ENCODE measurements at regions not wholly inside any gene's neighbourhood (a gene's known extent, or its start where the extent isn't known, plus 50 kb on each side); places are given as distances from the start of the nearest gene placed in this dataset.

GRCh38 chr11:70024036-70024772 lies 53.9 kb upstream of the ANO1 start:
- TF ChIP-seq POLR2A (IDR thresholded peaks at IDR 0.05), result no peak
- TF ChIP-seq, protein P1, sequence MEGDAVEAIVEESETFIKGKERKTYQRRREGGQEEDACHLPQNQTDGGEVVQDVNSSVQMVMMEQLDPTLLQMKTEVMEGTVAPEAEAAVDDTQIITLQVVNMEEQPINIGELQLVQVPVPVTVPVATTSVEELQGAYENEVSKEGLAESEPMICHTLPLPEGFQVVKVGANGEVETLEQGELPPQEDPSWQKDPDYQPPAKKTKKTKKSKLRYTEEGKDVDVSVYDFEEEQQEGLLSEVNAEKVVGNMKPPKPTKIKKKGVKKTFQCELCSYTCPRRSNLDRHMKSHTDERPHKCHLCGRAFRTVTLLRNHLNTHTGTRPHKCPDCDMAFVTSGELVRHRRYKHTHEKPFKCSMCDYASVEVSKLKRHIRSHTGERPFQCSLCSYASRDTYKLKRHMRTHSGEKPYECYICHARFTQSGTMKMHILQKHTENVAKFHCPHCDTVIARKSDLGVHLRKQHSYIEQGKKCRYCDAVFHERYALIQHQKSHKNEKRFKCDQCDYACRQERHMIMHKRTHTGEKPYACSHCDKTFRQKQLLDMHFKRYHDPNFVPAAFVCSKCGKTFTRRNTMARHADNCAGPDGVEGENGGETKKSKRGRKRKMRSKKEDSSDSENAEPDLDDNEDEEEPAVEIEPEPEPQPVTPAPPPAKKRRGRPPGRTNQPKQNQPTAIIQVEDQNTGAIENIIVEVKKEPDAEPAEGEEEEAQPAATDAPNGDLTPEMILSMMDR (IDR thresholded peaks at IDR 0.05), result no peak

Measured in sigmoid colon (tissue), 3 donors.